ENCODE measurements at regions not wholly inside any gene's neighbourhood (a gene's known extent, or its start where the extent isn't known, plus 50 kb on each side); places are given as distances from the start of the nearest gene placed in this dataset.
"Not testable (repeated sequence)": the region's sequence is repeated elsewhere in the genome, so short reads cannot be mapped to it uniquely, and the experiment has no call there.

- no peak for DNase-seq (ENCODE audit: low read depth in 3 of 3, low spot score in 1 of 3)
These were observed 213.3 kb upstream of the CXCR4 start for GRCh38 chr2:136331226-136331625.

GRCh38 chr2:136328207-136328795 lies 210.4 kb upstream of the CXCR4 start:
- no peak for DNase-seq (ENCODE audit: low read depth in 3 of 3, low spot score in 1 of 3)

DNA sequence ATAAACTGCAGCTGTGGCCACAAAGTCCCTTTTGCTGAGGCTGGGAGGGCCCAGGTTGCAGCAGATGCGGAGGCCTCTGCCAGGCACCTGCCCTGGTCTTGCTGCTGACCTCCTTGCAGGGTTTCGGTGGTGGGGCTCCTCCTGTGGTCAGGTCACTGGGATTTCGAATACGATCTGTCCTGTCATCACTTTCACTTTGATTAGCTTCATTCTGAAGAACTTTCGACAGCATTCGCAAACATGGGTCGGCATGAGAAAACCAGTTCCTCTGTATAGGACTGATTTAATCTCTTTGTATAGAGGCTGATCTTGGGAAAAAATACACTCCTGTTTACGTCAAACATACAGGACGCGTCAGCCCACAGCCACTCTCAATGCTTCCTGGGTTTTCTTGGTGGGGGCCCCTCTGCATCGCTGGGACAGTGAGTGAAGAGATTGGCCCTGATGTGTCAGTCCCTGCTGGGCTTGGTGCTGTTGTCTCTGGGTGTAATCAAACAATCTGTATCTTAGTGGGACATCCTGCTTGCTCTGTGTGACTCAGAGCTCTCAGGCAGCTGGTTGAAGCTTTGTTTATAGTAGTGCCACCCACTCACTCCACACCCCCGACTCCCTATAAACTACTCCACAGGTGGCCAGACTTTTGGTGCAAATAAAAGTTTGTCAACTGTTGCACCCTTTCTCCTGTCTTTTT lies 209.4 kb upstream of the CXCR4 start:
- DNase-seq (ENCODE audit: low read depth in 3 of 3, low spot score in 1 of 3) = peak; percentile 18 to 56 (median 56)

GRCh38 chr2:136325844-136326331 lies 207.9 kb upstream of the CXCR4 start:
- DNase-seq (ENCODE audit: low read depth in 3 of 3, low spot score in 1 of 3) = no peak

DNA sequence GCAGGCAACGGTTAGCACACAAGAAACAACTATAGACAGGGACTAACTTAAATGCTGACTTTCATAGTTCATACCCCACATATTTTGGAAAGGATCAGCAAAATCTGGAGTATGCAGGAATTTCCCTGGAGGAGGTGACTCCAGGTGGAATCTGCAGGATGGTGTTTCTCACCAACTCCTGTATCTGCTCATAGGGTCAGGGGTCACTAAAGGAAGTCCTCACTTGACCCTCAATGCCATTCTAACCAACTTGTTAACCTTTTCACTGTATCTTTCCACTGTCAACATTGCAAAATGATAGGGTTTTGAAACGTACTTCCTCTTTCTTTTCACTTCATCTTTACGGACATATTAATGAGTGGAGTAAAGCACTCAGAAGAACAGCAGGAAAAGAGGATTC lies 207.0 kb upstream of the CXCR4 start:
- no peak for DNase-seq (ENCODE audit: low read depth in 3 of 3, low spot score in 1 of 3)

DNA sequence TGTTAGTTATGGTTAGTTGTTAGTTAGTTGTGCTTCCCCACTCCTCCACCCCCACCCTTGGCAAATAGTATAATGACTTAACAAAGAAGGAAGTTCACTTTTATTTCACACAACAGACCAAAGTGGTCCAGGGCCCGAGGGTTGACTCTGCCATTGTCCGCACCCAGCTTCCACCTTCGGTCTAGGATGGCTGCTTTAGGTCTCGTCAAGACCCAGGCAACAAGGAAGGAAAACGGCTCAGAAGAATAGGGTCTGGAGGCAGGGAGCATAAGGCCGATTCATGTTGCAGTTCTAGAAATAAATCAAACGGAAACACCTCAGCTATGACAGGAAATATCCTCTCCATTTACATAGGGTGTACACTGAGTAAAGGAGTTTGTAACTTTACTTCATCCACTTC lies 206.0 kb upstream of the CXCR4 start:
- DNase-seq (ENCODE audit: low read depth in 3 of 3, low spot score in 1 of 3) = no peak

GRCh38 chr2:136323195-136323594 lies 205.2 kb upstream of the CXCR4 start:
- no peak for DNase-seq (ENCODE audit: low read depth in 3 of 3, low spot score in 1 of 3)

DNA sequence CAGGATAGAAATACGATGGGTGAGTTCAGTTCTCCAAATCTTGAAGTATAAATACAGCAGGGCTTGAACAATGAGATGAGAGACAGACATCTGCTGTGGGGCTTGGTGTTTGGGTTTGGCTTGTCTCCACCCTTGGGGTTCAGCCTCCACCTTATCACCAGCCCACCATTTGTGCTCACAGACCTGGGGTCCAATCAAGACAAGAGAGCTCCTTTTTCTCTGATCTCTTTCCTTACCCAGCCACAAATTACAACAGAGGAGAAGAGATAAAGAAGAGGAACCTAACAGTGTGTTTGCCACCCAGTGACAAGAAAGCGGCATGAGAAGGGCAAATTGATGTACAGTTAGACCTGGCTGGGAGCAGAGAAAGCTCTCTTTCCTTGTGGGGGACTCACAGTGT lies 204.5 kb upstream of the CXCR4 start:
- DNase-seq (ENCODE audit: low read depth in 3 of 3, low spot score in 1 of 3) = no peak

GRCh38 chr2:136319651-136320050 lies 201.7 kb upstream of the CXCR4 start:
- DNase-seq (ENCODE audit: low read depth in 3 of 3, low spot score in 1 of 3) = no peak

GRCh38 chr2:136319237-136319636 lies 201.3 kb upstream of the CXCR4 start:
- DNase-seq (ENCODE audit: low read depth in 3 of 3, low spot score in 1 of 3) = no peak

GRCh38 chr2:136314240-136314639 lies 196.3 kb upstream of the CXCR4 start:
- DNase-seq (ENCODE audit: low read depth in 3 of 3, low spot score in 1 of 3) = no peak

DNA sequence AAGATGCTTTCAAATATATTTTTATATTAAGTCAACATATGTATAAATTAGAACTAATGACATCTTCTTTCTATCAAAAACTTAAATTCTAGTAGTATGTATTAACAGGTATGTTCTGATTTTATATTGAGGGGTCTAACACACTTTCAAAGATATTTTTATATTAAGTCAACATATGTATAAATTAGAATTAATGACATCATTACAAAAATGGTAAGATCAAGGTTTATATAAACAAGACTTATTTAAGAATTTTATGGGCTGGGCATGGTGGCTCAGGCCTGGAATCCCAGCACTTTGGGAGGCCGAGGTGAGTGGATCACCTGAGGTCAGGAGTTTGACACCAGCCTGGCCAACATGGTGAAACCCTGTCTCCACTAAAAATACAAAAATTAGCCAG lies 194.6 kb upstream of the CXCR4 start:
- DNase-seq (ENCODE audit: low read depth in 3 of 3, low spot score in 1 of 3) = not testable (repeated sequence)

DNA sequence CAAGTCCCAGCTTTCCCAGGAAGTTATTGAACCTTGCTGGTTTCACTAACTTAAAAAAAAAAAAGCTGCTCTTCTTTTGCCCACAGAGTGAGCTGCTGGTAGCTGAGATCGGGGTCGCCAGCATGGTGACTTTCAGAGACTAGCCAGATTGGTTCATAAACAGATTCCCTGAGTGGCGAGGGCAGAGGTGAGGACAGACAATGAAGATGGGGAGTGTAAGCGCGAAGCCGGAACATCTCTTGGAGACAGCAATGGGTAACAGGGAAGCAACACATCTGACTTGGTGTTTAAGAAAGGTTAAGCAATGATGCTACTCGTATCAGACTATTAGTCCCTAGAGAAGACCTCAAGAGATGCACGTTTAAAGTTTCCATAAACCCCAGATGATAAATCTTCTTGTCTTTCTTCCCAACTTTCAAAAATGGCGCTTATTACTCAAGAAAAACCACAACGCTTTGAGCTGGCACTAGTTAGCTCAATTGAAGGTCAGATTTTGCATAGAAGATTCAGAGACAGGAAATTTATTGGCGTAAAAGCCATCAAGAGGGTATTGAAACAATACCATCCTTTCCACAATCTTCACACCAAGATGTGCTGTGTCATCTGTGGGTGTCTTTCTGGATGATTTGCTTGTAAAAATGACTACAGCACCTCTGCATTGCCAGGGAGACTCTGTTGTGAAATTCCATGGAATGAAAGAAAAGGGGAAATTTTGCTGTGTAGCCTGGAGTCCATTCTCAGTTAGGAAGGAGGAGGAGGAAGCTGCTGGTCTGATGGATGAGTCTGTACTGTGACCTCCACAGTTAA lies 193.1 kb upstream of the CXCR4 start:
- no peak for DNase-seq (ENCODE audit: low read depth in 3 of 3, low spot score in 1 of 3)

DNA sequence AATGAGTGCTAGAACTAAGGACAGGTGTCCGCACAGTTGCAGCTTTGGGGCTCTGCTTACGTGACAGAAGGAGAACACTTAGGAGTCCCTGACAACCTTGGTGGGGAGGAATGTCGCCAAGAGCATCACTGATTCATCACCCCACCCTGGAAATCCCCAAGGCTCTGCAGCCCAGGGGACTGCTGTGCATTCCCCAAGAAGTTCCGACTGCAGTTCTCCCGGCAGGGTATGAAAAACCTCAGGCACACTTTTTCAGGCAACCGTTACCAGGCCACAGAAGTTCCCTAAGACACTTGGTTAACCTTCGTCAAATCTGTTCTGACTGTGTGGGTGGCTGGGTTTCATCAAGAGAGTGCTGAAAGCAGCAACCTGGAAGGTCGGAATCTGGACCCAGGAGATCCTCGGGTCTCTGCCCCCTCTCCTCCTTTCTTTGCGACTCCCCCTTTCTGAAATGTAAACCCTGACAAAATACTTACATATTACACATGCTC lies 192.1 kb upstream of the CXCR4 start:
- no peak for DNase-seq (ENCODE audit: low read depth in 3 of 3, low spot score in 1 of 3)

GRCh38 chr2:136308611-136309010 lies 190.7 kb upstream of the CXCR4 start:
- DNase-seq (ENCODE audit: low read depth in 3 of 3, low spot score in 1 of 3) = no peak

- no peak for DNase-seq (ENCODE audit: low read depth in 3 of 3, low spot score in 1 of 3)
These were observed 188.9 kb upstream of the CXCR4 start for GRCh38 chr2:136306836-136307235.

DNA sequence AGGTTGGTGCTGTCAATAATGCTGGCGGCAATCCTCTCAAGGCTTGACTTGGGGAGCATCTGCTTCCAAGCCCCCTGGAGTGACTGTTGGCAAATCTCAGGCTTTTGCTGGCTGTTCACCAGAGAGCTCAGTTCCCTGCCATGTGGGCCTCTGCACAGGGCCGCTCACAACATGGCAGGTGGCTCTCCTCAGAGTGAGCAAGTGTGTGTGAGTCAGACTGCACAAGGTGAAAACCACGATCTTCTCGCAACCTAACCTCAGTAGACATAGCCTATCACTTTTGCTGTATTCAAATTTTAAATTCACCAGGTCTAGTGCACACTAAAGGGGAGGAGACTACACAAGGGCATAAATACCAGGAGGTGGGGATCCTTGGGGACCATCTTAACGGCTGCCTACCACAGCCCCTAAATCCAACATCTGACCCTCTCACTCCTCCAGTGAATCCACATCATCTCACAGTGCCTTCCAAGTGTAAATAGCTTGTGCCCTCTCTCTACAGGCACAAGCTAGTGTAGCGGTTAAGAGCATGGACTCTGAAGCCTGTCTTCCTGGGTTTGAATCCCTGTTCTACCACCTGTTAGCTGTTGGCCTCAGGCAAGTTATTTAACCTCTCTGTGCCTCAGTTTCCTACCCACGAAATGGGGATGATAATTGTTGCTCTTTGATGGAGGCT lies 187.7 kb upstream of the CXCR4 start:
- DNase-seq (ENCODE audit: low read depth in 3 of 3, low spot score in 1 of 3) = peak in 1 of 3 donors; percentile 24

DNA sequence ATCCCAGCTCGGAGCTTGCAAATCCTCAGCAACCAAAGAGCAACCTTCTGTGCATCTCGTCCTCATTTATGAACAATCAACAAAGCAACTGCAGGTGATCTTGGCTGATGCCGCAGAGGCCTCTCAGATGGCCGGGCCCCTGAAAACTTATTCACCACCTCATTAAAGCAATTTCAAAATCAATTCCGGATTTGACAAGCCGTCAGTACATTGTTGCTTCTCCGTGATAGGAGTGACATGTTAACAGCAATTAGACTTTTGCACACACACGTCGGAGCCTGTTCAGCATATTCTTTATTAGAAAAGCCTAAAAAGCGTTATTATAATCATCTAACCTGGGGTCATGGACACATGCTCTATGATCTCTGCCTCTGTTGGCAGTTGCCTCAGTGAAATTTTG lies 183.1 kb upstream of the CXCR4 start:
- DNase-seq (ENCODE audit: low read depth in 3 of 3, low spot score in 1 of 3) = no peak

DNA sequence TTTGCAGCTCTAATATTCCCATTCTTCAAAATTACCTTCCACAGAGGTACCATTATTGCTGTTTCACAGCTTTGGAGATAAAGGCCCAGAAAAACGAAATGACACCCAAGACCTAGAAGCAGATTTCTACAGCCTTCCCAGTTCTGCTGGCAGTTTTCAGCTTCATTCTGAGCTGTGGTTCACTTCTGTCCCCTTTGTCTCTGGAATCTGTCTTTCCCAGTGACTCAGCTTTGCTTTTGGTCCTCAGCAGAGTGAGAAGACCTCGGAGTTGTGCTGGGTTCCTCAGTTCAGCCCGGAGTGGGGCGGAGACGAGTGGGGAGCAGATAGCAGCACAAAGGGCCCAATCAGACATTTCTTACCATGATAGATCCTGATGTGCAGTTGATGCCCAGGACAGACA lies 180.7 kb upstream of the CXCR4 start:
- DNase-seq (ENCODE audit: low read depth in 3 of 3, low spot score in 1 of 3) = no peak

DNA sequence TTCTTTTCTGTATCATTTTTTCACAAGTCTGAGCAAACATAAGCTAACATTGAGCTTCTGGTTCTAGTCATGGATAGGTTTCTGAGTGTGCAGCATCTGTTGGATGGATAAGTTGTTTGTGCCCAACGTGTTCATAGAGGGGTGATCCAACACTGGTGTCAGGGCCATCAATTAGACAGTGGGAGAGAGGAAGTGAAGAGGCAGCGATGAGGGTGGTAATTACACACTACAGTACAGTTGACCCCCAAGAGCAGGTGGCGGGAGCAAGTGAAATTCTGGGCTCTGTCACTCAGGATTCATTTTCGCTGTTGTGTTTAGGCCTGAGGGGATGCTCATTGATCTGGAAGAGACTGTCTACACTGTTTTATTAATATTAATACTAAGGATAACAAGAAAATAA lies 180.0 kb upstream of the CXCR4 start:
- no peak for DNase-seq (ENCODE audit: low read depth in 3 of 3, low spot score in 1 of 3)

GRCh38 chr2:136297312-136297711 lies 179.4 kb upstream of the CXCR4 start:
- no peak for DNase-seq (ENCODE audit: low read depth in 3 of 3, low spot score in 1 of 3)
